ENCODE measurements at regions not wholly inside any gene's neighbourhood (a gene's known extent, or its start where the extent isn't known, plus 50 kb on each side); places are given as distances from the start of the nearest gene placed in this dataset.

DNA sequence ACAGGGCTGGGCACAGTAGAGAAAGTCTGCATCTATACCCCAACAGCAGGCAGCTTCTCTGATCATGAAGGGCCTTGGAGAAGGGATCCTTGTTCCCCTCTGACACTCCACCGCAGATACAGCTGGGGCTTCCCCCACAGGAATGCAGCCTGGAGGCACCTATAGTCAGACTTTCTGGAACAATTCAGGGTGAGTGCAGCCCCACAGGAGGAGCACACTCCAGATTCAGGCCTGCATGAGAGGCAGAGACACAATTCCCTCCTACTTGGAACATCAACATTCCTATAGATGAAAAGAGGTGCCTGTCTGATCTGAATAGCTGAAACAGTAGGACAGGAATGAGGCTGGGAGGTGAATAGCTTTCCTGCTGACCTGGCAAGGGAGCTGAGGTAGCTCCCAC, 1298.0 kb upstream of the CNTN5 start:
- ATAC-seq (no peak), DNase-seq (no peak)
- H3K27ac ChIP-seq, result no peak overlapping the region
- TF ChIP-seq, protein P1, sequence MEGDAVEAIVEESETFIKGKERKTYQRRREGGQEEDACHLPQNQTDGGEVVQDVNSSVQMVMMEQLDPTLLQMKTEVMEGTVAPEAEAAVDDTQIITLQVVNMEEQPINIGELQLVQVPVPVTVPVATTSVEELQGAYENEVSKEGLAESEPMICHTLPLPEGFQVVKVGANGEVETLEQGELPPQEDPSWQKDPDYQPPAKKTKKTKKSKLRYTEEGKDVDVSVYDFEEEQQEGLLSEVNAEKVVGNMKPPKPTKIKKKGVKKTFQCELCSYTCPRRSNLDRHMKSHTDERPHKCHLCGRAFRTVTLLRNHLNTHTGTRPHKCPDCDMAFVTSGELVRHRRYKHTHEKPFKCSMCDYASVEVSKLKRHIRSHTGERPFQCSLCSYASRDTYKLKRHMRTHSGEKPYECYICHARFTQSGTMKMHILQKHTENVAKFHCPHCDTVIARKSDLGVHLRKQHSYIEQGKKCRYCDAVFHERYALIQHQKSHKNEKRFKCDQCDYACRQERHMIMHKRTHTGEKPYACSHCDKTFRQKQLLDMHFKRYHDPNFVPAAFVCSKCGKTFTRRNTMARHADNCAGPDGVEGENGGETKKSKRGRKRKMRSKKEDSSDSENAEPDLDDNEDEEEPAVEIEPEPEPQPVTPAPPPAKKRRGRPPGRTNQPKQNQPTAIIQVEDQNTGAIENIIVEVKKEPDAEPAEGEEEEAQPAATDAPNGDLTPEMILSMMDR (IDR thresholded peaks at IDR 0.05), result no peak
- H3K4me1 ChIP-seq, result no peaks in the 10 kb centered on the region
- no peak overlapping the region for H3K4me3 ChIP-seq
- no peaks in the 10 kb centered on the region for H3K36me3 ChIP-seq
- intact Hi-C loops (cut with DNase I), result no loop called here
- no peaks in the 10 kb centered on the region for H3K27me3 ChIP-seq
- H3K9me3 ChIP-seq, result no peaks in the 10 kb centered on the region

DNA sequence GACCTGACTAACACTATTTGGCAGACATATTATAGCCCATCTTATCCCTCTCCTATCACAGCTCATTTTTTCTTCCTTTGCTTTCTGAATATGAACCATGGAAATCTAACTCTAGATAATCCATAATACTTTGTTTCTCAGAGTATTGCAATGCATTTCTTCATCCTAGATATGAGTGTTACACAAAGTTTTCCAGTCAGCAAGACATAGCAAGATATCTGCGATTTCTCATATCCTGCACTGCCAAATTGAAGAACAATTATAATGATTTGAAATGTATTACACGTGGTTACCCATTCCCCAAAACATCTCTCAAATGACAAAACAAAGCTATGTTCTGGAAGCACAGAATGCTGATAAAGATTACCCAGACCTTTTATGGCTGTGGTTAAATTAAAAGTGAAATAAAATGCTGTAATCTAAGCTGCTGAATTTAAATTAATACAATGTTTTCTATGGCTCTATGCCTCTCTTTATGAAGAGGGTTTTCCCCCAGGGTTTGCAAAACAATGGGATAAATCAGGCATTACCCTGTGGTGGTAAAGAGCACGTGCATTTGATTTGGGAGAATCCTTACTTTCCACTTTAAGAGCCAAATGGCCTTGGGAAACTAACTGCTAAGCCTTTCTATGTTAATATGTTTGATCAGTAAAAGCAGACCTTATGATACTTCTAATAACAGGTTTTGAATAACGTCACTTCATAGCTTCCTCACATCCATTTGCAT, 1291.0 kb upstream of the CNTN5 start:
- no peak overlapping the region for H3K27ac ChIP-seq
- ATAC-seq (no peak), DNase-seq (no peak)
- no peaks in the 10 kb centered on the region for H3K27me3 ChIP-seq
- H3K36me3 ChIP-seq, result no peaks in the 10 kb centered on the region
- H3K4me3 ChIP-seq, result no peak overlapping the region
- intact Hi-C loops (cut with DNase I), result no loop called here
- H3K4me1 ChIP-seq, result no peaks in the 10 kb centered on the region
- H3K9me3 ChIP-seq, result no peaks in the 10 kb centered on the region
- TF ChIP-seq, protein P1 (IDR thresholded peaks at IDR 0.05), result no peak

DNA sequence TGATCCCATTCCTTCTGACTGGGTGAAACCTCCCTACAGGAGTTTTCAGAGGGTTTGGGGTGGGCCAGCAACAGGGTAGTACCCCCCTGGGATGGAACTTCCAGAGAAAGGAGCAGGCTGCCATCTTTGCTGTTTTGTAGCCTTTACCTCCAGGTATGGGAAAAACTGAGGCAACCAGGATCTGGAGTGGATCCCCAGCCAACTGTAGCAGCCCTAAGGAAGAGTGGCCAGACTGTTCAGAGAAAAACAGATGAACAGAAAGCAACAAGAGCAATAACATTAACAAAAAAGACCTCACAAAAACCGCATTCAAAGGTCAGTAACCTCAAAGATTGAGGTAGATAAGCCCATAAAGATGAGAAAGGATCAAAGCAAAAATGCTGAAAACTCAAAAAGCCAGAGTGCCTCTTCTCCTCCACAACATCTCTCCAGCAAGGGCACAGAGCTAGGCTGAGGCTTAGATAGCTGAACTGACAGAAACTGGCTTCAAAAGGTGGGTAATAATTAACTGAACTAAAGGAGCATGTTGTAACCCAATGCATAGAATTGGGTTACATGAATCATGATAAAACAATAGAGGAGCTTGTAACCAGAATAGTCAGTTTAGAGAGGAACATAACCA, 1288.6 kb upstream of the CNTN5 start:
- intact Hi-C loops (cut with DNase I), result no loop called here

DNA sequence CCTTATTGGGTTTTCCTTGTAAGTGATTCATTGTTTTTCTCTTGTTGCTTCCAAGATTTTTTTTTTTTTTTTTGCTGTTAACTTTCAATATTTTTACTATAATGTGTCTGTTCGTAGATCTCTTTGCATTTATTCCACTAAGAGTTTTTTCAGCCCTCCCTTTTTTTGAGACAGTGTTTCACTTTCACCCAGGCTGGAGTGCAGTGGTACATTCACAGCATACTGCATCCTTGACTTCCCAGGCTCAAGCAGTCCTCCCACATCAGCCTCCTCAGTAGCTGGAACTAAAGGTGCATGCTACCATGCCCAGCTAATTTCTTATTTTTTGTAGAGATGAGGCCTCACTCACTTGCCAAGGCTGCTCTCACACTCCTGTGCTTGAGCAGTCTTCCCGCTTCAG, 1282.0 kb upstream of the CNTN5 start:
- TF ChIP-seq, protein P1 (IDR thresholded peaks at IDR 0.05), result no peak
- Histone ChIP-seq H3K27me3 (no peaks in the 10 kb centered on the region), H3K36me3 (no peaks in the 10 kb centered on the region), H3K4me3 (no peak overlapping the region), H3K4me1 (no peaks in the 10 kb centered on the region), H3K9me3 (no peaks in the 10 kb centered on the region), H3K27ac (no peak overlapping the region)
- DNase-seq (no peak), ATAC-seq (no peak)
- intact Hi-C loops (cut with DNase I), result no loop called here

More for the DNA sequence above, 1288.6 kb upstream of the CNTN5 start:
- TF ChIP-seq, protein P1 (IDR thresholded peaks at IDR 0.05), result no peak
- no peak for DNase-seq
- Histone ChIP-seq H3K9me3 (no peaks in the 10 kb centered on the region), H3K4me3 (no peak overlapping the region), H3K27me3 (no peaks in the 10 kb centered on the region), H3K36me3 (no peaks in the 10 kb centered on the region), H3K27ac (no peak overlapping the region), H3K4me1 (no peaks in the 10 kb centered on the region)
- ATAC-seq, result no peak

DNA sequence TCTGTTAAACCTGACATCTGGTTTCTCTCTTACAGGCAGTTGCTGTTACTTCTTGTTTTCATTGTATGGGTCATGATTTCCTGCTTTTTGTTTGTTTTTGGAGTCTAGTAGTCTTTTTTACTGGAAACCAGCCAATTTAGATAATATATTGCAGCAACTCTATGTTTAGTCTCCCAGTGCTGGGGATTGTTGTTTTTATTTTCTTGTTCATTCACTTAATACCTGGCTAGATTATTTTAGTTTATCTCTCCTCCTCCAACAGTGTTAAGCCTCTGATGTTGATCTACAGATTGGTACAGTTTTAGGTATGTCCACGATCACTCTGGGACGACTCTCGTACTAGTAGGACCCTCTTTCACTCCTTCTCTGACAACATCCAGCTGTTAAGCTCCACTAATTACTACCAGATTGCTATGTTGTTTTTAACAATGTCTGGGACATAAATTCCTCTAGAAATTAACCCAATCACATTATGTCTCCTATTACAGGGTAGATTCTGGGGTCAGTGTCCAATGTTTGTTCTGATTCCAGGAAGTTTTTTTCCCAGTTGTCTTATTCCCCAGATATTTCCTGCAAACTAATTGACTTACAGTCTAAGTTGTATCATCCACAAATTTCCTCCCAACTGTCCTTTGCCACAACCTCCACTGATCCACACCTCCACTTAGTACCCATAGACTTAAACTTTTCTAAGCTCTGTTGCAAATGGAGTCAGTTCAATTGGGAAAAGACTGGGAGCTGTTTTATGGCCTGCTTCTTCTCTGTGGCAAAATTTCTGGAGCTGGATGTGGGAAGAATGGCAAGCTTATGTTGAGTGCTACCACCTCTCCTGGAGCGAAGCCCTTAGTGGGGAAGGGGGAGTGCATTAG, 1280.6 kb upstream of the CNTN5 start:
- no peaks in the 10 kb centered on the region for H3K27me3 ChIP-seq
- no peaks in the 10 kb centered on the region for H3K36me3 ChIP-seq
- DNase-seq, result no peak
- TF ChIP-seq, protein P1 (IDR thresholded peaks at IDR 0.05), result no peak
- H3K4me1 ChIP-seq, result no peaks in the 10 kb centered on the region
- ATAC-seq, result no peak
- peak overlapping the region; percentile 17 for H3K27ac ChIP-seq
- intact Hi-C loops (cut with DNase I), result no loop called here
- no peak overlapping the region for H3K4me3 ChIP-seq
- no peaks in the 10 kb centered on the region for H3K9me3 ChIP-seq

All from upper lobe of right lung (tissue), 1 donor.